ENCODE measurements at regions not wholly inside any gene's neighbourhood (a gene's known extent, or its start where the extent isn't known, plus 50 kb on each side); places are given as distances from the start of the nearest gene placed in this dataset.

DNA sequence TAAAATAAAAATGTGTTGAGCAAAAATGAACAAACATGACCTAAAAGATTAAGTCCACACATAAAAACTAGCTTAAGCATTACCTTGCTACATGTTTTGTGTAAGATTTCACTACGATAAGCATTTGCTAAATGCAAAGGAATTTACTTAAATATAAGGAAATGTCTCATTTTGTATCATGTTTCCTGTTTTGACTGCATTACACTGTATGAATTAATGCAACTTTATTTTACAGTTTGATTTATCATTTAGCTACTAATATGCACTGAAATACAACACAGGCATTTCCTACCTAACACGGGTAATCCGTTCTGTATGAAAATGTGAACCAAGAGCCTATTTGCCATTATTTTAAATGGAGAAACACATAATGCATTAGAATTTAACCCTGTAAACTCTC is 1076.5 kb upstream of the DDX18 start:
- TF ChIP-seq CTCF (IDR thresholded peaks at IDR 0.05) (no peak), POLR2A (IDR thresholded peaks at IDR 0.05) (no peak)
